NCI-H510A treated with DMSO at 0.1 percent for 48 hours (cell line): ENCODE measurements at regions not wholly inside any gene's neighbourhood (a gene's known extent, or its start where the extent isn't known, plus 50 kb on each side); places are given as distances from the start of the nearest gene placed in this dataset.

Experiments
- DNase-seq: peaks from one replicate; lab custom pipeline; 2025; lab: John Stamatoyannopoulos, UW

GRCh38 chr2:223107825-223108224 lies 55.8 kb downstream of the KCNE4 start:
- no peak for DNase-seq

- no peak for DNase-seq
These were observed 56.5 kb downstream of the KCNE4 start for GRCh38 chr2:223108351-223109050.

GRCh38 chr2:223109341-223109740 lies 57.4 kb downstream of the KCNE4 start:
- no peak for DNase-seq

GRCh38 chr2:223113161-223113560 lies 61.2 kb downstream of the KCNE4 start:
- DNase-seq = no peak

- peak; percentile 14 for DNase-seq
These were observed 62.2 kb downstream of the KCNE4 start for GRCh38 chr2:223114170-223114569.

GRCh38 chr2:223114917-223115316 lies 62.9 kb downstream of the KCNE4 start:
- DNase-seq = no peak

- no peak for DNase-seq
These were observed 65.5 kb downstream of the KCNE4 start for GRCh38 chr2:223117533-223117932.

- DNase-seq = no peak
These were observed 69.3 kb downstream of the KCNE4 start for GRCh38 chr2:223121283-223121682.

- peak; percentile 42 for DNase-seq
These were observed 70.8 kb downstream of the KCNE4 start for GRCh38 chr2:223122781-223123180.

- peak; percentile 20 for DNase-seq
These were observed 72.0 kb downstream of the KCNE4 start for GRCh38 chr2:223123855-223124610.

GRCh38 chr2:223141606-223142005 lies 89.6 kb downstream of the KCNE4 start:
- no peak for DNase-seq

- DNase-seq = no peak
These were observed 90.1 kb downstream of the KCNE4 start for GRCh38 chr2:223142118-223142517.

- no peak for DNase-seq
These were observed 95.4 kb downstream of the KCNE4 start for GRCh38 chr2:223147431-223147830.

- DNase-seq = no peak
These were observed 96.5 kb downstream of the KCNE4 start for GRCh38 chr2:223148516-223148915.

GRCh38 chr2:223155956-223156355 lies 104.0 kb downstream of the KCNE4 start:
- no peak for DNase-seq

GRCh38 chr2:223161873-223162458 lies 110.0 kb downstream of the KCNE4 start:
- no peak for DNase-seq

GRCh38 chr2:223165423-223166214 lies 113.6 kb downstream of the KCNE4 start:
- DNase-seq = no peak

GRCh38 chr2:223166215-223166493 lies 114.2 kb downstream of the KCNE4 start:
- no peak for DNase-seq

- no peak for DNase-seq
These were observed 115.1 kb downstream of the KCNE4 start for GRCh38 chr2:223166983-223167650.

GRCh38 chr2:223169830-223170605 lies 118.0 kb downstream of the KCNE4 start:
- no peak for DNase-seq

GRCh38 chr2:223176970-223177369 lies 125.0 kb downstream of the KCNE4 start:
- DNase-seq = no peak
